Superior temporal gyrus (tissue), 1 donor: ENCODE measurements at regions not wholly inside any gene's neighbourhood (a gene's known extent, or its start where the extent isn't known, plus 50 kb on each side); places are given as distances from the start of the nearest gene placed in this dataset.

ENCODE experiments used
- DNase-seq: peaks from one replicate; pipeline ENCODE4 v3.0.0-alpha.2; 2016; ENCODE audit errors: extremely low spot score

DNA sequence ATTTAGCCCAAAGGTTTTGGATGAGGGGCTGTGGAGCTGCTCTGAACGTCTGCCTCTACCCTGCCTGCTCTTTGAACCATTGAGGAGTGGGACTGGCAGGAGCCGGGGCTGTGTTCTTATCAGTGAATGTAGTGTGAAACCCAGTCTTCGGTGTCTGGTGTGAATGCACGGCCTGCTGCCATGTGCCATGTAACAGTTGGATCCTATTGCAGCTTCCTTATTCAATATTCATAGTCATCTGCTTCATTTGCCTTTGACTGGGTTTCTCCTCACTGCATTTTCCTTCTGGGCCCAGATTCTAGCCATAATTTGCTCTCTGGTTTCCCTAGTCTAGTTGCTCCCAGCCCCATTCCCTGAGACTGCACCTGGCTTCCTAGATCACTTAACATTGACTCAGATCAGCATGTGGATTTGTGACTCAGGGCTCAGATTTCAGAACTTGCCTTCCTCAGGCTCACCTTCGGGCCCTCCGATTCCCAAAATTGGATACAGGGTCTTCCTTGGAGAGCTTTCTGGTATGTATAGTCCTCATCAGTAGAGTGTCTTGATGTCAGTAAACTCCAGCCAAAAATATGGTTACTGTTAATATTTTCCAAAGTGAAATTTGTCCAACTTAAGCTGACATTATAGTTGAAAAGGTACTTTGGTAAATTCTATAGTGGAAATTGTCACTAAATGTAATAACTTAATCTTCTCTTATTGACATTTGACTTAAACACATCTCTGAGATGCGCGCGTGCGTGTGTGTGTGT, 94.0 kb upstream of the DDIT4L start:
- no peak for DNase-seq

DNA sequence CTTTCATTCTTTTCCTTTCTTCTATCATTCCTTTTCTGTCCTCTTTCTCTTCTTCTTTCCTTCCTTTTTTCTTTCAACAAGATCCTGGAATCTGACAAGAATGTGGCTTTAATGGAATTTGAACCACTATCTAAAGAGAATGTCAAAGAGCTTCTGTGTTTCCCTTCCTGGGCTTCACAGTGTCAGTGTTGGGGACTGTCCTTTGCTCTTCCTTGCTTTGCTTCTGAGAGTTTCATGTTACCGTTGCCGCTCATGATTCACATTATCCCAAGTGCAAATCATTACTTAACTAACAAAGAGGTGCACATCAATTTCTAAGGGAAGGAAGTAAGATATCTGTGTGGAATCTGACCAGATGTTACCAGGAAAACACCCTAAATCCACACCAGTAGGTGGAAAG, 90.5 kb upstream of the DDIT4L start:
- no peak for DNase-seq

GRCh38 chr4:100278567-100278966, 88.3 kb upstream of the DDIT4L start:
- DNase-seq: no peak

- no peak for DNase-seq
Observed at GRCh38 chr4:100269446-100269845, 79.2 kb upstream of the DDIT4L start.

DNA sequence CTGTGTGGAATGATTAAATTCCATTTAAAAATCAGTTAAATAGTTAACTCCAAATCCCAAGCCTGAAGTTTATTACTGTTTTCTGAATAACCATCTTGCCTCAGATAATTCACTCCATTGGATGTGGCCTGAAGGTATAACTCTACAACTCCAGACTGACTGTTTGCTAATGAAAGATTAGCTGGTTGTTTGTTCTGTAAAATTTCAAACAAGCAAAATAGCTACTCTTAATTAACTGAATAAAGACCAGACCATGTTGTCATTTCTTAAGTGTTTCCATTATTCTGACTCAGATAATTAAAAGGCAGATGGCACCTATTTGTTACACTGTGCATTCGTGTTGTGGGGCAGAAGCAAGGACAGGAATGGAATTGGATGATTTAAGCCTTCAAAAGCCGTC, 78.5 kb upstream of the DDIT4L start:
- no peak for DNase-seq

DNA sequence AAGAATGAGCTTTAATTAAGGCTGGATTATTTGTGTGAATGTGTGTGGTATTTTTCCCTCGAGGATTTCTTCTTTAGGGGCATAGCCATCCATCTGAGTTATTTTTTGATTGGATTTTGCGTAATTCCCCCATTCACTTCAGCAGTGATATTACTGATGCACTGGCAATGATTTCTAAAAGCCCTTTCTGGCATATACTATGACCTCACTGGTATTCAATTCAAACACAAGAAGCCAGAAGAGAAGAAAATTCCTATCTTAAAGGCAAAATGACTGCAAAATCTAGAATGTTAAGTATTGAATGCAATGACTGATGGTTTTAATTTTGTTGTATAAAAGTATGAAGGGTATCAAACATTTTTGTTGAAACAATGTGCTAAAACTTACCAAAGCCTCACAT, 71.1 kb upstream of the DDIT4L start:
- DNase-seq: no peak

DNA sequence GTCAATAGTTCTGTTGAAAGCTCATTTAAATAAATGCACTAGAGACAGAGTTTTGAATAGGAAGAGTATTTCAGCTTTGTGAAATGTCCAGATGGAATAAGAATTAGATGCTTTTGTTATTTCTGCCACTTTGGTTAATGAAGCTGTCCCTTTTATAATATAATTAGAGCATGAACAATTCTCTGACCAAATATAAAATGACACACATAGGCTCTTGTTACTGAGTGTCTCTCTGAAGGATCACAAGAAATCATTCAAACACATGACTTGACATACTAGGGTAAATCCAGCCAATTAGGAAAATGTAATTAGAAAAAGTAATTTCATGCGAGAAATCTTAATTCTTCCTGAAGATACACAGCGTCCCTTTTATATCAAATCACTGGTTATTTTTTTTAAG, 68.4 kb upstream of the DDIT4L start:
- no peak for DNase-seq

- no peak for DNase-seq
Observed at GRCh38 chr4:100257567-100257966, 67.3 kb upstream of the DDIT4L start.

GRCh38 chr4:100254237-100254636, 64.0 kb upstream of the DDIT4L start:
- DNase-seq: no peak

DNA sequence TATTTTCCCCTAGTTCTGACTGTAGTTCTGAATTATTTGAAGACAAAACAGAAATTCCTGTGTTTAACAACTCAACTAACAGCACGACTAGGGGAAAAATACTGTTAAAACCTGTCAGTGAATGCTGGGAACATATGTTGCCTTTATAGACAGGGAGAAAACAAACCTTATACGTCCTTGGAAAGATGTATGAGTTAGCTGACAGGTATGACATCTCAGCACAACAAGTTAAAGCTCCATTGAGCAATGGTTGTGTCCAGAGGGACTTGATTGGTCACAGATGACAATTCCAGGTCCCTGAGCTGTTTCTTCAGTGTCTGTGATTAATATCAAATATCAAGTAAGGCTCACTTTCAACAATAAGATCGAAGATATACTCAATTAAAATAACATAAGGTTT, 58.2 kb upstream of the DDIT4L start:
- no peak for DNase-seq

DNA sequence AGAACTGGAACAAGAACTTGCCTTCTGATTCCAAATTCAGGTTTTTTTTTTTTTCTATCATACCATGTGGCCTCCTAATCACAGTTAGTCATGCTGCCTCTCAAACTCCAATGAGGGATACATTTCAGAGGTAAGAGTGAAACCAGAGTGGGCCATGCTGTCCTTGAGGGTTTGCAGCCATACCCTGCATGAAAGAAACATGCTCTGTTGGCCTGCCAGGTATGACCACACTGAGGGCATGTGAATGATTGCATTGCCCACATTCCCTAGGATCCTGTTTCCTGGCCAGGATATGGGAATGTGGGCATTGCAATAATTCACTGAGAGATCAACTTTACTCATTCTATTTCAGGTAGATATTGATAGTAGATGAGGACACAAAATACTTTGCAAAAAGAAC, 56.4 kb upstream of the DDIT4L start:
- DNase-seq: no peak

- no peak for DNase-seq
Observed at GRCh38 chr4:100244347-100244746, 54.1 kb upstream of the DDIT4L start.
